ENCODE measurements at regions not wholly inside any gene's neighbourhood (a gene's known extent, or its start where the extent isn't known, plus 50 kb on each side); places are given as distances from the start of the nearest gene placed in this dataset.

DNA sequence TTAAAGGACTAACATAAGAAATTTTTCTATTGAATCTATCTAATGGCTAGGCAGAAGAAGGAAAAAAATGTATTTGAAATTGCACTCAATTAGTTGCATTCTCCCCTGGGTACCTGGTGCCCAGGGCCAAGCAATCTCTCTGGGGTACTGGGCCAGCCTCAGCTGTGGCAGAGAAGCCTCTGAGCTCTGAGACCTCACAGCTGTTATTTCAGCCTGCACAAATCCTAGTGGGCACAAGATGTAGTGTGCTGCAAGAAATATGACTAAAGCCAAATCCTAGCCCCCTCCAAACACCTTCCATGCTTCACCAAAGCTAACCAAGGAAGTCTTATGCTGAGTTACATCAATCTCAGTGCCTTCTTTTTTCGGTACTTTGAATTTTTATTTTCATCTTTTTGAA is 478.4 kb downstream of the STK39 start:
- H3K27ac ChIP-seq, result no peak overlapping the region
- no peak for DNase-seq
- H3K36me3 ChIP-seq (replicated peaks), result no peaks in the 10 kb centered on the region
- TF ChIP-seq, protein P1, sequence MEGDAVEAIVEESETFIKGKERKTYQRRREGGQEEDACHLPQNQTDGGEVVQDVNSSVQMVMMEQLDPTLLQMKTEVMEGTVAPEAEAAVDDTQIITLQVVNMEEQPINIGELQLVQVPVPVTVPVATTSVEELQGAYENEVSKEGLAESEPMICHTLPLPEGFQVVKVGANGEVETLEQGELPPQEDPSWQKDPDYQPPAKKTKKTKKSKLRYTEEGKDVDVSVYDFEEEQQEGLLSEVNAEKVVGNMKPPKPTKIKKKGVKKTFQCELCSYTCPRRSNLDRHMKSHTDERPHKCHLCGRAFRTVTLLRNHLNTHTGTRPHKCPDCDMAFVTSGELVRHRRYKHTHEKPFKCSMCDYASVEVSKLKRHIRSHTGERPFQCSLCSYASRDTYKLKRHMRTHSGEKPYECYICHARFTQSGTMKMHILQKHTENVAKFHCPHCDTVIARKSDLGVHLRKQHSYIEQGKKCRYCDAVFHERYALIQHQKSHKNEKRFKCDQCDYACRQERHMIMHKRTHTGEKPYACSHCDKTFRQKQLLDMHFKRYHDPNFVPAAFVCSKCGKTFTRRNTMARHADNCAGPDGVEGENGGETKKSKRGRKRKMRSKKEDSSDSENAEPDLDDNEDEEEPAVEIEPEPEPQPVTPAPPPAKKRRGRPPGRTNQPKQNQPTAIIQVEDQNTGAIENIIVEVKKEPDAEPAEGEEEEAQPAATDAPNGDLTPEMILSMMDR (IDR thresholded peaks at IDR 0.05; ENCODE audit: low read depth, low read length, missing control alignments), result no peak
- in situ Hi-C loops (cut with HindIII; ENCODE audit: low pct_ligation_motif_present, low sequenced_read_pairs), result no loop called here
- H3K4me3 ChIP-seq (ENCODE audit: low read depth, low read length), result no peak overlapping the region
- no peaks in the 10 kb centered on the region for H3K27me3 ChIP-seq (replicated peaks)

DNA sequence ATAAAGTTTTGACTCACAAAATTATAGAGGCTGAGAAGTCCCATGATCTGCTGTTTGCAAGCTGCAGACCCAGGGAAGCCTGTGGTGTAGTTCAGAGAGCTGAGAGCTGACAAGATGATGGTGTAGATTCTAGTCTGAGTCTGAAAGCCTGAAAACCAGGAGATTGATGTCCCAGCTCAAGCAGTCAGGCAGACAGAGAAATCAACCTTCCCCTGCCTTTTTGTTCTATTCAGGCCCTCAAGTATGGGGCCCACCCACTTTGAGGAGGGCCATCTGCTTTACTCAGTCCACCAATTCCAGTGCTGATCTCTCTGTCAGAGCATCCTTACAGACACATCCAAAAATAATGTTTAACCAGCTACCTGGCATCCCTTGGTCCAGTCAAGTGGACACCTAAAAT is 479.6 kb downstream of the STK39 start:
- TF ChIP-seq, protein P1 (IDR thresholded peaks at IDR 0.05; ENCODE audit: low read depth, low read length, missing control alignments), result no peak
- Histone ChIP-seq H3K27me3 (replicated peaks) (no peaks in the 10 kb centered on the region), H3K27ac (no peak overlapping the region), H3K36me3 (replicated peaks) (no peaks in the 10 kb centered on the region), H3K4me3 (ENCODE audit: low read depth, low read length) (no peak overlapping the region)
- in situ Hi-C loops (cut with HindIII; ENCODE audit: low pct_ligation_motif_present, low sequenced_read_pairs), result no loop called here
- no peak for DNase-seq

DNA sequence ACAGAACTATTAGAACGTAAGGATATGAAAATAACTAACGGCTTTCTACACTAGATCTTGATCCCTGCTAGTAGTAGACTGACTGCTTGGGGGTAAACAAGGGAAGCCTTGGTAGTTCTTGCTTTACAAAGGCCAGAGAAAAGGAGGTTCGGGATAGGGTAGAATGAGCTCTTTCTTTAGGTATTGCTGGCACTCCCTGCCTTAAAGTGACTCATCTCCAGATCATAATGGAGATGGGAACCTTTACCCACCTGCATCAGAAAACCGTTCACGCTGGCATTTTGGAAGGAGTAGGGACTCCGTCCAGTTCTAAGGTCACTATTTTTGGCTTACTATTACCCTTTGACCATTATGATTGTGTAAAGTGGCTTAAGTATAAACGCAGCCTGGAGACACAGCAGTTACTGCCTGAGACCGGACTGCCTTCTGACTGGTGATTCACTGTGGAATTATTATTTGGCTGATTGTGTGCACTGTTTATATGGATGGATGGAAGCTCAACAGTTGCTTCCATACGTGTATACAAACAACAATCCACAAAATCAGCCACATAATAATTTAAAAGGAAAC is 482.5 kb downstream of the STK39 start:
- H3K27me3 ChIP-seq (replicated peaks), result no peaks in the 10 kb centered on the region
- no peak for DNase-seq
- no peaks in the 10 kb centered on the region for H3K36me3 ChIP-seq (replicated peaks)
- H3K27ac ChIP-seq, result no peak overlapping the region
- no peak overlapping the region for H3K4me3 ChIP-seq (ENCODE audit: low read depth, low read length)
- in situ Hi-C loops (cut with HindIII; ENCODE audit: low pct_ligation_motif_present, low sequenced_read_pairs), result no loop called here
- TF ChIP-seq, protein P1 (IDR thresholded peaks at IDR 0.05; ENCODE audit: low read depth, low read length, missing control alignments), result no peak

DNA sequence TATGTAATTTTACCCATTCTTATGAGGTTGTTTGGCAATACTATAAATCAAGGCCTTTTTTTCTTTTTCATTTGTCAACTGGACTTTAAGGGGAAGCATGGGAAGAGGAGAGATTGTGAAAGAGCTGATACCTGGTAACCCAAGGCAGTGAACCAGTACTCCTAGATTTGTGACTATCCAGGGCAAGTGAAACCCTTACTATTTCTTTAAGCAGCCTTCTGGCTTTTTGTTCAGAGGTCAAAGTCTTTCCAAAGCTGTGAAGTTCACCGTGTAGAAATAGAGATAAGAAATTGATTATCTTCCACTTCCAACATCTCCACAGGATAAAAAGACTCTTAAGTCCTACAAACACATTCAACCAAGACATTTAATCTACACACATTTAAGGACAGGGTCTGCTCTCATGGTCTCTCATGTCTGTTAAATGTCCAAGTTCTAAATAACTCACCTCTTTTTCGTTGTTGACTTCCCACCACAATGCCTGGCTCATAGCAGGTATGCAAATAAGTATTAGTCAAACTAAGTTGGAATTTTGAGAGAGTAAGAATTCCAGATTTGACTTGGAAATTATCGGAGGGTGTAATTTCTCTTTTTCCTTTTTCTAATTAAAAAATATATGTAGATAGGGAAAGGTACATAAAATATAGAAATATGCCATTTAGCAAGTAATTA is 485.8 kb downstream of the STK39 start:
- Histone ChIP-seq H3K4me3 (ENCODE audit: low read depth, low read length) (no peak overlapping the region), H3K36me3 (replicated peaks) (no peaks in the 10 kb centered on the region), H3K27me3 (replicated peaks) (no peaks in the 10 kb centered on the region), H3K27ac (no peak overlapping the region)
- TF ChIP-seq, protein P1 (IDR thresholded peaks at IDR 0.05; ENCODE audit: low read depth, low read length, missing control alignments), result no peak
- no peak for DNase-seq
- in situ Hi-C loops (cut with HindIII; ENCODE audit: low pct_ligation_motif_present, low sequenced_read_pairs), result no loop called here

DNA sequence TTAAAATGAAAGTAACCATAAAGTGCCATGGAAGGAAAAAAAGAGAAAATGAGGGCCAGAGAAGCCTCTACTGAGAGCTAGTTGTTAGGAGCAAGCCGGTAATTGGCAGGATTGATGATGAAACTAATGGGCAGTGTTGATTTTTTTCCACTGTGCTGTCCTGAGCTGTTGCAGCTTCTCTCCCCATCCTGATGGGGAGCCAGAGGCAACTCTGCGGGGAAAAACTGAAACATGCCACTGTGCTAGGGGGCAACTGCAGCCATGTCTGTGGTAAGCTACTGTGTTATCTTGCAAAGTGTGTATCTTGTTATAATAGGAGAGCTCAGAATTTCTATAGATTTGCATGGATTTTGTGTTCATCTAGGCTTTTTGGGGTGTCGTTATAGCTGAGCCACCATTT is 487.9 kb downstream of the STK39 start:
- no peak for DNase-seq
- TF ChIP-seq, protein P1 (IDR thresholded peaks at IDR 0.05; ENCODE audit: low read depth, low read length, missing control alignments), result no peak
- in situ Hi-C loops (cut with HindIII; ENCODE audit: low pct_ligation_motif_present, low sequenced_read_pairs), result no loop called here
- H3K36me3 ChIP-seq (replicated peaks), result no peaks in the 10 kb centered on the region
- no peak overlapping the region for H3K27ac ChIP-seq
- H3K27me3 ChIP-seq (replicated peaks), result no peaks in the 10 kb centered on the region
- H3K4me3 ChIP-seq (ENCODE audit: low read depth, low read length), result no peak overlapping the region

DNA sequence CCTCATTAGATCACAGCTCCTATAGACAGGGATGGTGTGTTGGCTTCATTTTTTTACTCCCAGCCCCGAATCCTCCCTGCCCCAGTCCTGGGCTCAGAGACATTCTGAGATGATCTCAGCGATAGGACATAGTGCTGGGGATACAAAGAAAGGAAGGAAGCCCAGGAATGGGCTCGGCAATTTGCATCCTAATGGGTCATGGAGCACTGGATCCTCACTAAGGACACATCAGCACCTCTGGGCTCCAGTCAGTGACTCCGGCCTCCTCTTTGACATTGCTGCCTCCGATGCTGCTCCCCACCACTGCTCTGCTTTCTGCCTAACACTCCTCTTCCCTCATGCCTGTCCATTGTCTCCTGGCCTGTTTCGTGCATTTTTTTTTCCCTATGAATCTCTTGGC is 489.1 kb downstream of the STK39 start:
- DNase-seq, result no peak
- no peaks in the 10 kb centered on the region for H3K27me3 ChIP-seq (replicated peaks)
- no peaks in the 10 kb centered on the region for H3K36me3 ChIP-seq (replicated peaks)
- in situ Hi-C loops (cut with HindIII; ENCODE audit: low pct_ligation_motif_present, low sequenced_read_pairs), result no loop called here
- H3K27ac ChIP-seq, result no peak overlapping the region
- TF ChIP-seq, protein P1 (IDR thresholded peaks at IDR 0.05; ENCODE audit: low read depth, low read length, missing control alignments), result no peak
- H3K4me3 ChIP-seq (ENCODE audit: low read depth, low read length), result no peak overlapping the region
